GM23248 (cell line): ENCODE measurements at regions not wholly inside any gene's neighbourhood (a gene's known extent, or its start where the extent isn't known, plus 50 kb on each side); places are given as distances from the start of the nearest gene placed in this dataset.
A peak's percentile ranks its signal among the peaks of the same experiment; 100 is the strongest.

Experiments
- DNase-seq: peaks from one replicate; pipeline ENCODE4 v3.0.0-alpha.2; 2015
- H2AFZ ChIP-seq: fragments of 200-600 bp; sonication (generic); 2 replicates; pipeline ENCODE4 v1.6.1; 2016; ENCODE audit warnings: antibody characterized with exemption
- H3F3A ChIP-seq: fragments of 200-600 bp; sonication (generic); 2 replicates; pipeline ENCODE4 v1.6.1; 2016; ENCODE audit warnings: mild to moderate bottlenecking, antibody characterized with exemption, mixed run types; ENCODE audit not compliant: insufficient read depth
- H3K27ac ChIP-seq: fragments of 200-600 bp; sonication (generic); 2 replicates; pipeline ENCODE4 v1.5.1; 2016; ENCODE audit warnings: mild to moderate bottlenecking
- H3K27me3 ChIP-seq: fragments of 200-600 bp; sonication (generic); replicated peaks from 2 replicates; pipeline ENCODE4 v1.6.1; 2016; ENCODE audit warnings: mild to moderate bottlenecking; ENCODE audit not compliant: insufficient read depth
- H3K36me3 ChIP-seq: fragments of 200-600 bp; sonication (generic); 2 replicates; pipeline ENCODE4 v1.6.1; 2016; ENCODE audit warnings: low read depth, mild to moderate bottlenecking
- H3K4me1 ChIP-seq: fragments of 200-600 bp; sonication (generic); 2 replicates; pipeline ENCODE4 v1.6.1; 2016; ENCODE audit warnings: mild to moderate bottlenecking; ENCODE audit not compliant: insufficient read depth
- H3K4me2 ChIP-seq: fragments of 200-600 bp; sonication (generic); one replicate; pipeline ENCODE4 v1.6.1; 2016; ENCODE audit warnings: mild to moderate bottlenecking; ENCODE audit not compliant: unreplicated experiment
- H3K4me3 ChIP-seq: fragments of 200-600 bp; sonication (generic); 2 replicates; pipeline ENCODE4 v1.5.1; 2016; ENCODE audit warnings: mild to moderate bottlenecking
- H3K79me2 ChIP-seq: fragments of 200-600 bp; sonication (generic); 2 replicates; pipeline ENCODE4 v1.6.1; 2016; ENCODE audit warnings: mild to moderate bottlenecking; ENCODE audit not compliant: insufficient read depth
- H3K9ac ChIP-seq: fragments of 200-600 bp; sonication (generic); 2 replicates; pipeline ENCODE4 v1.6.1; 2016; ENCODE audit warnings: mild to moderate bottlenecking
- H3K9me2 ChIP-seq: fragments of 200-600 bp; sonication (generic); 2 replicates; pipeline ENCODE4 v1.6.1; 2016; ENCODE audit warnings: mixed run types, mild to moderate bottlenecking, moderate library complexity; ENCODE audit not compliant: insufficient read depth
- H3K9me3 ChIP-seq: fragments of 200-600 bp; sonication (generic); one replicate; pipeline ENCODE4 v1.6.1; 2017; ENCODE audit warnings: low read depth
- H4K20me1 ChIP-seq: fragments of 200-600 bp; sonication (generic); 2 replicates; pipeline ENCODE4 v1.6.0; 2016; ENCODE audit not compliant: insufficient read depth
- EZH2 ChIP-seq: fragments of 200-600 bp; sonication (generic); IDR thresholded peaks from 2 replicates; pipeline ENCODE4 v1.6.1; 2018; ENCODE audit warnings: antibody characterized with exemption, mild to moderate bottlenecking; ENCODE audit not compliant: insufficient read depth, poor library complexity, severe bottlenecking
- EZH2phosphoT487 ChIP-seq: fragments of 200-600 bp; sonication (generic); IDR thresholded peaks from 2 replicates; pipeline ENCODE4 v1.6.1; 2018; ENCODE audit warnings: antibody characterized with exemption, moderate library complexity, mild to moderate bottlenecking, low read depth; ENCODE audit not compliant: insufficient read depth
- WGBS, 2 experiments: methylation state at CpG; one replicate each; pipeline ENCODE4 v1.1.6; 2015 to 2017; ENCODE audit warnings: low lambda C conversion rate in 2 of 2, low coverage in 1 of 2; ENCODE audit errors: missing lambda C conversion rate in 2 of 2; 5-methylcytosine and 5-hydroxymethylcytosine counted together
- in situ Hi-C: fragments of 300-500 bp; cut with MboI; formaldehyde crosslinking; loops from 2 replicates; pipeline ENCODE4 v1.15.0; 2020

DNA sequence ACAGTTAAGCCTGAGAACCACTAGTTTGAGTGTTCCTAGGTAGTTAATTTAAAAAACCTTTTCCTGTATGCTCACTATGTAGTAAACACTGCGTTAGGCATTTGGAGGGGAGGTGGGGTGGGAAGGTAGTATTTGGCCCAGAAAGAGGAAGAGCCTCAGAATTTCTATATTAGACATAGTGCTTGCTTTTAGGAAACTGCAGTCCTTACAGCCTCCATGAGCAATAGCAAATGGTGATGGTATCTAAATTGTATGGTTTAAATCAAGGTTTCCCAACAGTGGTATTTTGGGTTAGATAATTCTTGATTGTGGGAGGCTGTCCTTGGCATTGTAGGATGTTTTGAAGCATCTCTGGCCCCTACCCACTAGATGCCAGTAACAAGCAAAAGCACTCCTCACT lies 61.5 kb upstream of the RIPOR2 start:
- H3K27ac ChIP-seq: no peak overlapping the region
- no peaks in the 10 kb centered on the region for H3K9me2 ChIP-seq
- DNase-seq: no peak
- no peaks in the 10 kb centered on the region for H3K4me1 ChIP-seq
- H3K9me3 ChIP-seq: no peaks in the 10 kb centered on the region
- in situ Hi-C loops: no loop called here
- H4K20me1 ChIP-seq: no peaks in the 10 kb centered on the region
- no peaks in the 10 kb centered on the region for H3F3A ChIP-seq
- TF ChIP-seq EZH2: no peak
- no peak for TF ChIP-seq EZH2phosphoT487
- no peak overlapping the region for H3K4me2 ChIP-seq
- H3K4me3 ChIP-seq: no peak overlapping the region
- no peak overlapping the region for H2AFZ ChIP-seq
- H3K9ac ChIP-seq: no peak overlapping the region
- no peaks in the 10 kb centered on the region for H3K36me3 ChIP-seq
- no peaks in the 10 kb centered on the region for H3K27me3 ChIP-seq
- 88 to 94% methylated on average over 1 of the region's 1 CpG for WGBS, 2 experiments
- no peaks in the 10 kb centered on the region for H3K79me2 ChIP-seq

DNA sequence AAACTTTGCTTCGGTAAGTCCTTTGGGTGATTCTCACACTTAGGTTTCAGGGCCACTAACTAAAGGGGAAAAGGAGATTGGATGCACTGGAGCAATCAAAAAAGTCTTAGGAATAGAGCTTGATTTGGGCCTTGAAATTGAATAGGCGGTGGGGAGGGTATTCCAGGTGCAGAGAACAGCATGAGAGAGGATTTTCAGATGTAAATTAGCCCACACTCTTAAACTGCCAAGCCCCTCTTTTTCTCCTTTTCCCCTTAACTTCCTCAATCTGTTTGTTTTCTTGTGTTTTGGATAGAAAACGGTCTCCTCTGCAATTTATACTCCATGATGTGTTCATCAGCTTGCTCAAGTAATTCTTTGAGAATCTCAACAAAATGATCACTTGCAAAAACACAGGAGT lies 62.1 kb upstream of the RIPOR2 start:
- Histone ChIP-seq H3K4me2 (no peak overlapping the region), H3K9me3 (no peaks in the 10 kb centered on the region), H3K79me2 (no peaks in the 10 kb centered on the region), H3F3A (no peaks in the 10 kb centered on the region), H3K9ac (no peak overlapping the region), H3K36me3 (no peaks in the 10 kb centered on the region), H3K4me1 (peaks cover 6% of the 10 kb centered on the region; the same call in 1 of the 2 replicates), H2AFZ (no peak overlapping the region), H3K27ac (no peak overlapping the region), H3K4me3 (no peak overlapping the region), H3K27me3 (no peaks in the 10 kb centered on the region), H4K20me1 (no peaks in the 10 kb centered on the region), H3K9me2 (no peaks in the 10 kb centered on the region)
- in situ Hi-C loops: no loop called here
- no peak for TF ChIP-seq EZH2
- no peak for TF ChIP-seq EZH2phosphoT487
- WGBS, 2 experiments: 83 to 90% methylated on average over 3 of the region's 3 CpGs
- DNase-seq: no peak

DNA sequence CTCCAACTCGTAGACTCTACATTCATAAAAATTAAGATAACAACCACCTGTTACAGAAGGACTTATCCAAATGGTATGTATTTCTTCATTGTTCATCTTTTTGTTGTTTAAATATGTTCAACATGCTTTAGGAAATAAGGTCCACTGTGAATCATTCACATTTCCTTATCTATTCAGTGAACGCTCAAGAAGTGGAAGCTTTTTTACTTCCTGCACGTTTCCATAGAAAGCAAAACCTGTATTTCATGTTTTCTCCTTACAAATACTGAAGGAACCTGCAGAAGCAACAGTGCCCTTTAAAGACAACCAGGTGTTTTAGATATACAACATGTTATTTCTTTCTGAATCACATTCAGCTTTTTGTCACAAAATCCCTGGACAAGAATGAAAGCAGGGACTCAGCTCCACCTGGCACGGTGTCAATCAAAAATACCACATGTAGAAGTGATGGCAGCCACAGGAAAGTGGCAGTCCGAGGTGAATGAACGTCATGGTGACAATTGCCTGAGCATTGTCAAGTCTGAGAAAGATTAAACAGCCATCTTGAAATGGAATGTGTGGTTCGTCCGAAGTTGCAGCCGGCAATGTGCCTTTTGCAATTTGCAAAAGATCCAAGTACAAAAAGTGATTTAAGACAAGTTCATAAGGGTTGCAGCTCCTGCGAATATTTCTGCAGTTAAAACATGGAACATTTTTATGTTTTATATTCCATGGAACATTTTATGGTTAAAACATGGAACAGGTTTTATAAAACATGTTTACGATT lies 66.7 kb upstream of the RIPOR2 start:
- DNase-seq: no peak

DNA sequence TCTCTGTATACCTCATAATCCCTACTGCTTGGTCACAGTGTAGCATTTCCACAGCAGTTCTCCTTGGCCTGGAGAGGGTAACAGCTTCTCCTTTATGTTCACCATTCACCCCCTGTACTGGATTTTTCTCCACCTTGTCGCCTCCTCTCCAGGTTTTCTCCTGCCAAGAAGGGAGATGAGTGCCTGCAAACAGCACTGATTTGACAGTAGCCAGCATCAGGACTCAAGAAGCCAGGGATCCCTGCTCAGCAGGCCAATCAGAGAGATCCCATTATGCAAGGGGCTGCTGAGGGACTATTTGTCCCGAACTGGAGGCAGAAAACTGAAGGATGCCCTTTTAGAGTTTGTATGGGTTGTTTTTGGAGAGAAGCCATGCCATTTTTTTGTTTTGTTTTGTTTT lies 68.6 kb upstream of the RIPOR2 start:
- Histone ChIP-seq H2AFZ (no peak overlapping the region), H3K79me2 (no peaks in the 10 kb centered on the region), H3K27ac (no peak overlapping the region), H3K4me3 (no peak overlapping the region), H3K9ac (no peak overlapping the region), H3K4me2 (no peak overlapping the region), H3F3A (peaks cover 10% of the 10 kb centered on the region; the same call in 1 of the 2 replicates), H3K27me3 (no peaks in the 10 kb centered on the region), H3K9me3 (no peaks in the 10 kb centered on the region), H3K4me1 (peaks cover 28% of the 10 kb centered on the region), H3K9me2 (no peaks in the 10 kb centered on the region), H4K20me1 (no peaks in the 10 kb centered on the region), H3K36me3 (no peaks in the 10 kb centered on the region)
- WGBS, 2 experiments: 89 to 98% methylated on average over 2 of the region's 2 CpGs
- in situ Hi-C loops: no loop called here
- DNase-seq: no peak
- TF ChIP-seq EZH2: no peak
- TF ChIP-seq EZH2phosphoT487: no peak

More for the DNA sequence above, 66.7 kb upstream of the RIPOR2 start:
- Histone ChIP-seq H3K9me3 (no peaks in the 10 kb centered on the region), H4K20me1 (no peaks in the 10 kb centered on the region), H3K4me2 (peak overlapping the region; percentile 33), H3K4me3 (0 out of 2 replicates have a peak overlapping the region, but pooled peaks have one; percentile 7), H2AFZ (peak overlapping the region; percentile 11; the same call in 1 of the 2 replicates), H3K4me1 (peaks cover 26% of the 10 kb centered on the region), H3K27me3 (no peaks in the 10 kb centered on the region), H3K79me2 (no peaks in the 10 kb centered on the region), H3K27ac (no peak overlapping the region), H3F3A (peaks cover 10% of the 10 kb centered on the region; the same call in 1 of the 2 replicates), H3K9me2 (no peaks in the 10 kb centered on the region), H3K9ac (no peak overlapping the region), H3K36me3 (no peaks in the 10 kb centered on the region)
- TF ChIP-seq EZH2phosphoT487 (no peak), EZH2 (no peak)
- 32 to 37% methylated on average over 11 of the region's 11 CpGs for WGBS, 2 experiments
- in situ Hi-C loops: no loop called here
